Natural killer cell treated with Interleukin-12 subunit alpha and Interleukin-12 subunit beta and Interleukin-15 and Interleukin-18, amount 100 ng/mL, for 72 hours (primary cell): ENCODE measurements at regions not wholly inside any gene's neighbourhood (a gene's known extent, or its start where the extent isn't known, plus 50 kb on each side); places are given as distances from the start of the nearest gene placed in this dataset.
"Not testable (repeated sequence)": the region's sequence is repeated elsewhere in the genome, so short reads cannot be mapped to it uniquely, and the experiment has no call there.

ENCODE experiments used
- ATAC-seq, 2 donors: fragments of 150-1000 bp; cut with Tn5 transposase in 1 of 2; sonication (Bioruptor Pico), chemical (Tn5 transposase) in 1 of 2; 2 replicates each; pipeline ENCODE4 v1.10.0; 2021
- DNase-seq: peaks from one replicate; pipeline ENCODE4 v3.0.0; 2022; ENCODE audit warnings: low spot score
- H3K27ac Mint-ChIP-seq, 2 donors: 1 replicate in 1 of 2; 2 replicates in 1 of 2; pipeline ENCODE4 v1.8.0; 2022; ENCODE audit warnings: mixed read lengths in 2 of 2, mild to moderate bottlenecking in 1 of 2, moderate library complexity in 1 of 2
- H3K27me3 Mint-ChIP-seq, 2 donors: 1 replicate in 1 of 2; 2 replicates in 1 of 2; pipeline ENCODE4 v1.8.0; 2022; ENCODE audit warnings: mixed read lengths in 2 of 2
- H3K36me3 Mint-ChIP-seq: one replicate; pipeline ENCODE4 v1.8.0; 2022; ENCODE audit warnings: mixed read lengths
- H3K4me1 Mint-ChIP-seq, 2 donors: 1 replicate in 1 of 2; 2 replicates in 1 of 2; pipeline ENCODE4 v1.8.0; 2022; ENCODE audit warnings: low read depth in 2 of 2, mixed read lengths in 2 of 2, mild to moderate bottlenecking in 1 of 2
- H3K4me3 Mint-ChIP-seq: one replicate; pipeline ENCODE4 v1.8.0; 2022; ENCODE audit warnings: mixed read lengths
- H3K9me3 Mint-ChIP-seq: 2 replicates; pipeline ENCODE4 v1.8.0; 2022; ENCODE audit warnings: mixed read lengths

DNA sequence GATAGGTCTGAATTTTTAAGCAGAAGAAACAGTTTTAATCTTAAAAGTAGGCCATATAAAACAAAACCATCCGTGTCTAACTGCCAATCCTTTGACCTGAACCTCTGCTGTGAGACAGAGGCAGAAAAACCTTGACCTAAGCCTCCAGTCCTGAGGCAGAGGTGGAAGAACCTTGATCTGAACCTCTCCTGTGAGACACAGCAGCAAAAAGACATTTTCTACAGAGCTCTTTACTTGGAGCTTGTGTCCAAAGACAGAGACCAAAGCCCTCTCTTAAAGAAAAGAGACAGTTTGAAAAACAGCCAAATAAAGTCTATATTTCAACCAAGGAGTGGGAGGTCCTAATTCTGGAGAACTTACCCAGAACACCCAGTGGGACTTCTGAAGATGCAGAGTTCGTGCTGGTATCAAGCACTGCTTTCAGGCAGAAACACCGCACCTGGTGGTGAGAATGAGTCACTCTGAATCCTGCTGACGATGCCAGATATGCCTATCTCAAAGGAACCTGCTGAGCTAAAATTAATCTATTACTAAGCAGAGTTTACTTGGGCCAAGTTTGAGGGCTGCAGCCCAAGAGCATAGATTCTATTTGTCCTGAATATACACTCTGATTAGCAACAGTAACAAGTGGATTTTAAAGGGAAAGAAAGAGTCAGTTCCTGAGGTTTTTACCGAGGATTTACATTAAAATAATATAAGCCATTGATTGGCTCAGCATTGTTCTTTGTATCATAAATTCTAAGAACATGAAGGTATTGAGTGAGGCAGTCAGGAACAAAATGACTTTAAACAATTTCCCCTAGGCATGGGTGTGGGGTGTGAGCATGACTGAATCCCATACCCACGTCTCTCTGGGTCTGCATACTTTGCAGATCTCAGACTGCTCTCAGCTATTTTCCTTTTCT lies 806.4 kb downstream of the TRIB2 start:
- no peaks in the 10 kb centered on the region for H3K27me3 Mint-ChIP-seq
- DNase-seq, result no peak
- H3K4me1 Mint-ChIP-seq, result no peaks in the 10 kb centered on the region
- ATAC-seq, result no peak
- peaks cover 3% of the 10 kb centered on the region for H3K9me3 Mint-ChIP-seq
- no peaks in the 10 kb centered on the region for H3K36me3 Mint-ChIP-seq
- no peak overlapping the region for H3K4me3 Mint-ChIP-seq
- no peak overlapping the region for H3K27ac Mint-ChIP-seq

DNA sequence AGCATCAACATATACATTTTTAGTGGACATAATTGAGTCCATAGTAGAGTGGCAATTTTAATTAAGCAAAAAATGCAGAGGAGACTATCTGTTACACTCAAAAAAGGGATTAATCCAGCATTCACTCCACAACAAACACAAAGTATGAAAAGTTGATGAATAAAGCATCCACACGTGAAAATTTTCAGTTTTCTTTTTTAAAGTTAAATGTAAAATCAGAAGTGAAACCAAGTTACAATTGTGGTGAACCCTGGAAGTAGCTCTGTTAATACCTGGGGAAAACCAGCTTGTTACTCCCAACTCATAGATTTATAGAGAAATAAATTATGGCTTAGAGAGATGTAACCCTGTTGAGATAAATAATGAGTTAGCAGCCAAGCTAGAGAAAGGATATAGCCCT lies 807.8 kb downstream of the TRIB2 start:
- no peak overlapping the region for H3K4me3 Mint-ChIP-seq
- H3K36me3 Mint-ChIP-seq, result no peaks in the 10 kb centered on the region
- DNase-seq (no peak), ATAC-seq (no peak)
- peaks cover 3% of the 10 kb centered on the region for H3K9me3 Mint-ChIP-seq
- H3K27ac Mint-ChIP-seq, result no peak overlapping the region
- no peaks in the 10 kb centered on the region for H3K4me1 Mint-ChIP-seq
- no peaks in the 10 kb centered on the region for H3K27me3 Mint-ChIP-seq

GRCh38 chr2:13531735-13532410 lies 815.1 kb downstream of the TRIB2 start:
- not testable (repeated sequence) for H3K27ac Mint-ChIP-seq, DNase-seq, H3K9me3 Mint-ChIP-seq, ATAC-seq, H3K4me3 Mint-ChIP-seq, H3K27me3 Mint-ChIP-seq, H3K36me3 Mint-ChIP-seq, H3K4me1 Mint-ChIP-seq

DNA sequence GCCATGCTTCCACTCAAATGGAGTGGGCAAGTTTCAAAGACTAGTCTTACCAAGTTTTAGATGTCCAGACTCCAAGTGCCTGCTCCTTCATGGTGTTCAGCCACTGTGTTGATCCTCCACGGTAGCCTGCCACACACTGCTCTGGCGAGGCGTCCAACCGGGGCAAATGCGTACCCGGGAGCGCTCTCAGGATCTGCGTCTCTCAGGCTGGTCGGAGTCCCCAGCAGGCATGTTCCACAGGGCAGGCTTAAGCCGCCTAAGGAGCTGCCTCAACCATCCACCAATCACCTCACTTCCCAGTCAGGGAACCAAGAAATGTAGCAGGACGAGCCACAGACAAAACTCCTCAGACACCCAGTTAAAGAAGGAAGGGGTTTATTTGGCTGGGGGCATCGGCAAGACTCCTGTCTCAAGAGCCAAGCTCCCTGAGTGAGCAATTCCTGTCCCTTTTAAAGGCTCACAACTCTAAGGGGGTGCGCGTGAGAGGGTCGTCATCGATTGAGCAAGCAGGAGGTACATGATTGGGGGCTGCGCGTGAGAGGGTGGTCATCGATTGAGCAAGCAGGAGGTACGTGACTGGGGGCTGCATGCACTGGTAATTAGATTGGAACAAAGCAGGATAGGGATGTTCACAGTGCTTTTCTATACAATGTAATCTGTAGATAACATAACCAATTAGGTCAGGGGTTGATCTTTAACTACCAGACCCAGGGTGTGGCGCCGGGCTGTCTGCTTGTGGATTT lies 816.2 kb downstream of the TRIB2 start:
- H3K36me3 Mint-ChIP-seq, H3K4me3 Mint-ChIP-seq, DNase-seq, H3K9me3 Mint-ChIP-seq, H3K27ac Mint-ChIP-seq, H3K4me1 Mint-ChIP-seq, ATAC-seq, H3K27me3 Mint-ChIP-seq: not testable (repeated sequence)

GRCh38 chr2:13533524-13533922 lies 816.8 kb downstream of the TRIB2 start:
- Mint-ChIP-seq H3K27ac (no peak overlapping the region), H3K4me1 (no peaks in the 10 kb centered on the region), H3K9me3 (peaks cover 9% of the 10 kb centered on the region), H3K4me3 (no peak overlapping the region), H3K27me3 (no peaks in the 10 kb centered on the region), H3K36me3 (peaks cover 5% of the 10 kb centered on the region)
- DNase-seq (no peak), ATAC-seq (no peak)

GRCh38 chr2:13536941-13537340 lies 820.2 kb downstream of the TRIB2 start:
- no peak overlapping the region for H3K27ac Mint-ChIP-seq

GRCh38 chr2:13537771-13538349 lies 821.1 kb downstream of the TRIB2 start:
- no peak for DNase-seq
- H3K9me3 Mint-ChIP-seq, result peaks cover 5% of the 10 kb centered on the region
- no peak overlapping the region for H3K27ac Mint-ChIP-seq
- no peak overlapping the region for H3K4me3 Mint-ChIP-seq
- no peak for ATAC-seq
- no peaks in the 10 kb centered on the region for H3K36me3 Mint-ChIP-seq
- H3K27me3 Mint-ChIP-seq, result no peaks in the 10 kb centered on the region
- H3K4me1 Mint-ChIP-seq, result no peaks in the 10 kb centered on the region

More at GRCh38 chr2:13536941-13537340, 820.2 kb downstream of the TRIB2 start:
- no peak for DNase-seq
- Mint-ChIP-seq H3K9me3 (peaks cover 9% of the 10 kb centered on the region), H3K4me3 (no peak overlapping the region), H3K27me3 (no peaks in the 10 kb centered on the region), H3K4me1 (no peaks in the 10 kb centered on the region), H3K36me3 (peaks cover 5% of the 10 kb centered on the region)
- no peak for ATAC-seq

GRCh38 chr2:13539296-13539695 lies 822.6 kb downstream of the TRIB2 start:
- no peaks in the 10 kb centered on the region for H3K4me1 Mint-ChIP-seq
- H3K36me3 Mint-ChIP-seq, result no peaks in the 10 kb centered on the region
- no peaks in the 10 kb centered on the region for H3K27me3 Mint-ChIP-seq
- no peak for ATAC-seq
- H3K4me3 Mint-ChIP-seq, result no peak overlapping the region
- peaks cover 7% of the 10 kb centered on the region for H3K9me3 Mint-ChIP-seq
- no peak for DNase-seq
- H3K27ac Mint-ChIP-seq, result no peak overlapping the region

DNA sequence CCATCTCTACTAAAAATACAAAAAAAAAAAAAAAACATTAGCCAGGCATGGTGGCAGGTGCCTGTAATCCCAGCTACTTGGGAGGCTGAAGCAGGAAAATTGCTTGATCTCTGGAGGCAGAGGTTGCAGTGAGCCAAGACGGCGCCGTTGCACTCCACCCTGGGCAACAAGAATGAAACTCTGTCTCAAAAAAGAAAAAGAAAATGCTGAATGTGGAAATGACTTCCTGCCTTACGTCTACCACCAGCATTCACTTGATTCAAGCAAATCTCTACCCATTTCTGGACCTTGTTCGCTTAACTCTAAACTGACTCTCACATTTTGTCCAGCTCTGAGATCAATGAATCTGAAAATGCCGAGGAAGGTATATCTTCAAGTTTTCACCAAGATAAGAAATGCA lies 825.3 kb downstream of the TRIB2 start:
- H3K27me3 Mint-ChIP-seq, result no peaks in the 10 kb centered on the region

DNA sequence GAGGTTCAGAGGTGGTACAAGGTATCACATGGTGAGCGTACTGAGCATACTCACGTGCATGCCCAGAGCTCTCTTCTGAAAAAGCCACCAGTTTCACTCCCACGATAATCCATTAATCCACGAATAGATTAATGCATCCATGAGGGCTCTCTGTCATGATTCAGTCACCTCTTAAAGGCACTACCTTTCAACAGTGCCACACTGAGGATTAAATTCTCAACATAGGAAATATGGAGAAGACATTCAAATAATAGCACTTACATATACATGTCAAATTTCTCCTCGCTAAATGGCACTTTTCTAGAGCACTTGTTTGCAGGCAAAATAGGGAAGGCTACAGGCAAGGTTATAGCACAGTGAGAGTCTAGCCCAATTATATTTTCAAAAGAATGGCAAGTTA lies 825.9 kb downstream of the TRIB2 start:
- no peaks in the 10 kb centered on the region for H3K27me3 Mint-ChIP-seq

More for the DNA sequence above, 825.3 kb downstream of the TRIB2 start:
- no peaks in the 10 kb centered on the region for H3K36me3 Mint-ChIP-seq
- H3K9me3 Mint-ChIP-seq, result peaks cover 14% of the 10 kb centered on the region
- no peak overlapping the region for H3K27ac Mint-ChIP-seq
- no peak overlapping the region for H3K4me3 Mint-ChIP-seq
- DNase-seq (no peak), ATAC-seq (no peak)
- H3K4me1 Mint-ChIP-seq, result no peaks in the 10 kb centered on the region

DNA sequence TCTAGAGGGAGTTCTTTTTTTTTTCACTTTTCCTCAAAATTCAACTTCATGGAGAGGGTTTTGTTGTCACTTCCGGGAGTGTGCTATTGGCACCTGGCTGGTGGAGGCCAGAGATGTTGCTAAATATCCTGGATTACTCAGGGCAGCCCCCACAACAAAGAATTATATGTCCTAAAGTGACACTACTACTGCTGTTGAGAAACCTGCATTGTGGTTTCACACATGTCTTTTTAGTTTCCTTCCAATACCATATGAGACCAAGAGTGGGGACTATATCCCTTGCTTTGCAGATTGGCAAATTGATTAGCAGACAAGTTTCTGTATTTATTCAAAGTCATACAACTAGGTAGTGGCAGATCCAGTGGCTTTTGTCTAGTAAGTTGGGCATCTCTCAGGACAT lies 826.8 kb downstream of the TRIB2 start:
- ATAC-seq (no peak), DNase-seq (no peak)
- Mint-ChIP-seq H3K4me3 (no peak overlapping the region), H3K27ac (no peak overlapping the region), H3K27me3 (no peaks in the 10 kb centered on the region), H3K4me1 (no peaks in the 10 kb centered on the region), H3K36me3 (no peaks in the 10 kb centered on the region), H3K9me3 (peaks cover 11% of the 10 kb centered on the region)

More for the DNA sequence above, 825.9 kb downstream of the TRIB2 start:
- no peak overlapping the region for H3K4me3 Mint-ChIP-seq
- ATAC-seq (no peak), DNase-seq (no peak)
- H3K27ac Mint-ChIP-seq, result no peak overlapping the region
- H3K4me1 Mint-ChIP-seq, result no peaks in the 10 kb centered on the region
- peaks cover 14% of the 10 kb centered on the region for H3K9me3 Mint-ChIP-seq
- H3K36me3 Mint-ChIP-seq, result no peaks in the 10 kb centered on the region

DNA sequence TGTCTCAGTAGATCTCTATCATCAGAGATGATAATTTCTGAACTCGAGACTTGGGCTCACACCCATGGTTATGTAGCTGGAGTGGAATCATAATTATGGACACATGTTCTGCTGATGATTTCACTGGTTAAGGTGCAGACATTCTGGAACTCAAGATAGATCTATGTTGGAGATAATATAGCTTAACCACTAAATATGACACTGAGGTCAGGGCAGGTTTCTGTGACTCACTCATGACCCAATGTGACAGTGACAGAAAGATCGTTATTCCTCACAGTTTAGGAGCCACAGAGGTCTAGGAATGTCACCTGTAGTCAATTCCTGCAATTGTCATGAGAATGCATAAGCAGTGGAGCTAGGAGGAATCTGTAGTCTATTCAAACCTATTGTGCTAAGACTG lies 828.6 kb downstream of the TRIB2 start:
- H3K4me1 Mint-ChIP-seq, result no peaks in the 10 kb centered on the region
- H3K27ac Mint-ChIP-seq, result no peak overlapping the region
- ATAC-seq (no peak), DNase-seq (no peak)
- H3K9me3 Mint-ChIP-seq, result peaks cover 13% of the 10 kb centered on the region
- no peaks in the 10 kb centered on the region for H3K36me3 Mint-ChIP-seq
- no peak overlapping the region for H3K4me3 Mint-ChIP-seq
- no peaks in the 10 kb centered on the region for H3K27me3 Mint-ChIP-seq

DNA sequence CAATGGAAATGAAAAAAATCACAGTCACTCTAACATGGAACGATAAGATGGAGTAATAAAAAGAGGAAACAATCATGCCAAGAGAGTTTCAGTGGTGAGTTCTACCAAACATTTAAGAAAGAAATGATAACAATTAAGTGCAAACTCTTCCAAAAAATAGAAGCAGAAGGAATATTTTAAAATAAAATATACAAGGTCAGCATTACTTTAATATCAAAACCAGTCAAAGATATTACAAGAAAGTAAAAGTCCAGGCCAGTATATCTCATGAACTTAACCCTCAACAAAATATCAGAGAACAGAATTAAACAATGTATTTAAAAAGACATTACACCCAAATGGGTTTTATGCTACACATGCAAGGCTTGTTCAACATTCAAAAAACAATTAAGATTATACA lies 829.4 kb downstream of the TRIB2 start:
- H3K9me3 Mint-ChIP-seq, result peaks cover 16% of the 10 kb centered on the region
- H3K36me3 Mint-ChIP-seq, result no peaks in the 10 kb centered on the region
- no peak overlapping the region for H3K4me3 Mint-ChIP-seq
- DNase-seq (no peak), ATAC-seq (no peak)
- H3K4me1 Mint-ChIP-seq, result no peaks in the 10 kb centered on the region
- H3K27ac Mint-ChIP-seq, result no peak overlapping the region
- H3K27me3 Mint-ChIP-seq, result no peaks in the 10 kb centered on the region
